ENCODE measurements at regions not wholly inside any gene's neighbourhood (a gene's known extent, or its start where the extent isn't known, plus 50 kb on each side); places are given as distances from the start of the nearest gene placed in this dataset.
A peak's percentile ranks its signal among the peaks of the same experiment; 100 is the strongest.
"Not testable (repeated sequence)": the region's sequence is repeated elsewhere in the genome, so short reads cannot be mapped to it uniquely, and the experiment has no call there.

DNA sequence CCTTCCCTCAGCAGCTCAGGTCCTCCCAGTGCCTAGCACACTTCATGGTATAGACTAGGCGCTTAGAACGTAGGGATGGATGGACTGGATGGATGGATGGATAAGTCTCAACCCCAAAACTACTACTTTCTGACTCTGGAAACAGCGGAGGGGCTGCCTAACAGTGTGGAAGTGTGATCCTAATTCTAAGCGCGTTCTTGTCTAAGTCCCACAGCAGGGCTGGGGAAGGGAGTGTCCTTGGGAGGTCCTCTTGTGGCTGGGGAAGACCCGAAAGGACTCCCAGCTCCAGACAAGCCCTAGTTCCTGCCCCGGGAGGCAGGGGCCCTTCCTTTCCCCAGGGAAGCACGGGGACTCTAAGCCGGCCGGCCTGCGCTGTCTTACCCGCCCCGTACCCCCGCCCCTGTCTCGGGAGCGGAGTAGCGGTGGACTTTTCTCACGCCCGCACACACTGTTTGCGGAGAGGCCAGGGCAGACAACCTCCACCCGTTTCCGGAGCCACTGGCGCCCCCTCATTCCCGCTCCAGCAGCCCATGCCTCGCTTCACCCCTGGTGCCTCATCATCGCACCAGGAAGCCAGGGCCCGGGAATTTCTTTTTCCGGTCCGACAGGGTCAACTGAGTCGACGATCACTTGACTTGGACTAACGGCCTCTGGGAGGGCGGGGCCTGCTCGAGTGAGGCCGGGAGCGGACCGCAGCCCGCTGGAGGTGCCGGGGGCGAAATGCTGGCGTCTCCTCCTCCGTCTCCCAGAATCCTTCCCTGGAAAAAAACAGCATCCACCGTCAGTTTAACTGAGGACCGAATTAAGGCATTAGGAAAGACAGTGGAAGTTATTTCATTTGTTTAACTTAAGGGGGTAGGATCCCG, 133.3 kb downstream of the TBC1D2B start:
- Mint-ChIP-seq H3K9me3 (no peaks in the 10 kb centered on the region), H3K27ac (peak overlapping the region in 1 of 2 donors; percentile 62), H3K36me3 (no peaks in the 10 kb centered on the region)
- DNase-seq (ENCODE audit: low spot score in 2 of 2) (peak in 1 of 2 donors; percentile 65), ATAC-seq (peak; percentile 59 to 89)

- H3K9me3 Mint-ChIP-seq, result no peaks in the 10 kb centered on the region
- ATAC-seq, result no peak
- DNase-seq (ENCODE audit: low spot score in 2 of 2), result no peak
These were observed 134.8 kb downstream of the TBC1D2B start for GRCh38 chr15:77942611-77943211.

DNA sequence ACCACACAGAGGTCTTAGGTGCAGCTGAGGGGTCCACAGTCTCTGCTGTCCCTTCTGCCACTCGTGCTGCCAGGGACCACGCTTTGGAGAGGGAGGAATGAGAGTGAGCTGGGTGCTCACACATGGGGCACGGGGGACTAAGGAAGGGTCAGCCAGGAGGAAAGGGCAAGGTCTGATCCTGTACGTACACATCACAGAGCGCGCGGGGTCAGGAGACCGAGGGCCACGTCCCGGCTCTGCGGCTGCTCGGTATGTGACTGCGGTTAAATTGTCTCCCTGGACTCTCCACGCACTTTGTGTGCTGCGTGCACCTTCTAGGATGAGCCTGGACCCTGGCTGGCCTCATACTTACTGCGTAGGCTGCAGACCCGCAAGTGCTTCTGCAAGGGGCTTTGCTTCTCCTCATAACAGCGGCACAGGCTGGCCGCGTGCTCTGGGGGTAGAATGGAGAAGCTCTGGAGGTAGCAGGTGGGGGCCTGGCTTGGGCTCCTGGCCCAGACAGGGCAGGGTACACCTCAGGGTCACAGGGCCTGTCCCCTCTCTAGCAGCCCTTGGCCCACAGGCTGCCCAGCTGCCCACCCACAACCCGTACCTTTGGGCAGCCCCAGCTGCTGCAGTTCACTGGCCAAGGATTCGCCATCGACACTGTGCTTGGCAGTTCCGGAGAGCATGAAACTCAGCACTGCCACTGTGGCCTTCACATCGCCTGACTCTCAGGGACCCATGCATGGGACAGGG, 136.3 kb downstream of the TBC1D2B start:
- ATAC-seq; DNase-seq (ENCODE audit: low spot score in 2 of 2); H3K9me3 Mint-ChIP-seq; H3K36me3 Mint-ChIP-seq; H3K27ac Mint-ChIP-seq: not testable (repeated sequence)

More at GRCh38 chr15:77942611-77943211, 134.8 kb downstream of the TBC1D2B start:
- Mint-ChIP-seq H3K36me3 (no peaks in the 10 kb centered on the region), H3K27ac (no peak overlapping the region)

- no peak for ATAC-seq
- Mint-ChIP-seq H3K9me3 (no peaks in the 10 kb centered on the region), H3K36me3 (no peaks in the 10 kb centered on the region), H3K27ac (no peak overlapping the region)
- no peak for DNase-seq (ENCODE audit: low spot score in 2 of 2)
These were observed 137.0 kb downstream of the TBC1D2B start for GRCh38 chr15:77940381-77940947.

GRCh38 chr15:77939851-77940250, 137.7 kb downstream of the TBC1D2B start:
- H3K36me3 Mint-ChIP-seq, result no peaks in the 10 kb centered on the region
- no peak overlapping the region for H3K27ac Mint-ChIP-seq
- no peaks in the 10 kb centered on the region for H3K9me3 Mint-ChIP-seq
- DNase-seq (ENCODE audit: low spot score in 2 of 2), result no peak
- ATAC-seq, result no peak

- ATAC-seq; H3K36me3 Mint-ChIP-seq; DNase-seq (ENCODE audit: low spot score in 2 of 2); H3K9me3 Mint-ChIP-seq; H3K27ac Mint-ChIP-seq: not testable (repeated sequence)
These were observed 138.5 kb downstream of the TBC1D2B start for GRCh38 chr15:77939026-77939425.

DNA sequence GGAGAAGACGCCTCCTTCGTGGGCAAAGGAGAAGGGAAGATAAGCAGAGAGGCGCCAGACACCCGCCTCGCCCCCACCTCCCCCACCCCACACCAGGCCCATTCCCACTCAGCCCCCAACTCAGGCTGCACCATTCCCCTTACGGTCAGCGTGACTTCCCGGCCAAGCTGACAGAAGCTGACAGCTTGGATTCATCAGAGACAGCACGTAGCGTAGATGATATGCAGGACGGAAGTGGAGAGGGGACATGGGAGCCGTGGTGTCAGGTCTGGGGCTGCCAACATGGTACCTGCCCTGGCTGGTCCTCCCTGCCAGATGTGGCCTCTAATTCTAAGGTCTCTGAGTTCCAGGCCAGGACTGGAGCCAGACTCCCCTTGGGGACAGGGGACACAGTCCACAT, 139.0 kb downstream of the TBC1D2B start:
- not testable (repeated sequence) for H3K36me3 Mint-ChIP-seq; H3K27ac Mint-ChIP-seq; DNase-seq (ENCODE audit: low spot score in 2 of 2); H3K9me3 Mint-ChIP-seq; ATAC-seq

DNA sequence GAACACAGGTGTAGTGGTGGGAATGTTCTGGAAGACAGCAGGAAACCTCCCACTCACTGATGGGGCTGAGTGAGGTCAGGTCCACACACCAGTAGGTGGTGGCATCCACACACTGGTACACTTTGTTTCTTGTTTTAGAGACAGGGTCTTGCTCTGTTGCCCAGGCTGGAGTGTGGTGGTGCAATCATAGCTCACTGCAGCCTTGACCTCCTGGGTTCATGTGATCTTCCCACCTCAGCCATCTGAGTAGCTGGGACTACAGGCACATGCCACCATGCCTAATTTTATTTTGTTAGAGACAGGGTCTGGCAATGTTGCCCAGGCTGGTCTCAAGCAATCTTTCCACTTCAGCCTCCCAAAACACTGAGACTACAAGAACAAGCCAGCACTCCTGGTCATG, 140.9 kb downstream of the TBC1D2B start:
- ATAC-seq, result not testable (repeated sequence)

GRCh38 chr15:77934516-77934915, 143.0 kb downstream of the TBC1D2B start:
- not testable (repeated sequence) for H3K27ac Mint-ChIP-seq; H3K9me3 Mint-ChIP-seq; ATAC-seq; H3K36me3 Mint-ChIP-seq; DNase-seq (ENCODE audit: low spot score in 2 of 2)

More for the DNA sequence above, 140.9 kb downstream of the TBC1D2B start:
- not testable (repeated sequence) for H3K36me3 Mint-ChIP-seq; H3K27ac Mint-ChIP-seq; H3K9me3 Mint-ChIP-seq; DNase-seq (ENCODE audit: low spot score in 2 of 2)

- not testable (repeated sequence) for H3K27ac Mint-ChIP-seq; H3K9me3 Mint-ChIP-seq; H3K36me3 Mint-ChIP-seq; ATAC-seq; DNase-seq (ENCODE audit: low spot score in 2 of 2)
These were observed 146.6 kb downstream of the TBC1D2B start for GRCh38 chr15:77930907-77931306.

- H3K27ac Mint-ChIP-seq; DNase-seq (ENCODE audit: low spot score in 2 of 2); H3K9me3 Mint-ChIP-seq; H3K36me3 Mint-ChIP-seq; ATAC-seq: not testable (repeated sequence)
These were observed 147.0 kb downstream of the TBC1D2B start for GRCh38 chr15:77930490-77930889.

DNA sequence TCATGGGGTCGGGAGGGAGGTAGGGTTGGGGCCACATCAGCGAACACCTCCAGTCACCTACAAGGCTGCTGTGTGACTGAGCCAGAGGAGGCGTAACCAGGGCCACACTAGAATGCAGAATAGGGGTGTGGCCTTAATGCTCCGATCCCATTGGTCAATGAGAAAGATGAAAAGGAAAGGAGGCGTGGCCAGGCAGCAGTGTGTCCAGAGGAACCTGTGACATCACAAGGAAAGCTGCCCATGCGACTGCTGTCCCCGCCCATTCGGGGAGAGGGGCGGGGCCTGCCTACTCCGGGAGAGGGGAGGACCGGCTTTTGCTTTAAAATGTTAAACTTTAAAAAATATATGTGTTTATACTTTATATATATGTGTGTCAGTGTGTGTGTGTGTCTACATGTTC, 150.7 kb downstream of the TBC1D2B start:
- ATAC-seq; H3K9me3 Mint-ChIP-seq; H3K36me3 Mint-ChIP-seq; DNase-seq (ENCODE audit: low spot score in 2 of 2); H3K27ac Mint-ChIP-seq: not testable (repeated sequence)

DNA sequence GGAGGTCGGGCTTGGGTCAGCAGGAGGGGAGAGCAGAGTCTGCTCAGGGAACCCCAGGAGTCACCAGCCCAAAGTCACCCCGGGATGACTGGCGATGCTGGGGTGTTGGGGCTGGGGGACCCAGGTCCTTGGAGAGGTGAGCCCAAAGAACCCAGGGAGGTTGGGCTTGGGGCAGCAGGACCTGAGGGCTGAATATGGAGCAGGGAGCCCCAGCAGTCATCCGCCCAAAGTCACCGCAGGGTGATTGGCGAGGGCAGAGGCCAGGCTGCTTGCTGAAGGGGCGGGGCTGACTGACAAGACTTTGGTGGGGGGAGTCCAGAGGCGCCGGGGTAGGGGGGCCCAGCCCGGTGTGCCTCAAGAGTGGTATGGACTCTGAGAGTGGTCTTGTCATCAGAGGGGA, 151.2 kb downstream of the TBC1D2B start:
- not testable (repeated sequence) for ATAC-seq; H3K27ac Mint-ChIP-seq; H3K9me3 Mint-ChIP-seq; H3K36me3 Mint-ChIP-seq; DNase-seq (ENCODE audit: low spot score in 2 of 2)

- ATAC-seq, H3K9me3 Mint-ChIP-seq, H3K36me3 Mint-ChIP-seq: not testable (repeated sequence)
These were observed 152.4 kb downstream of the TBC1D2B start for GRCh38 chr15:77925101-77925500.

DNA sequence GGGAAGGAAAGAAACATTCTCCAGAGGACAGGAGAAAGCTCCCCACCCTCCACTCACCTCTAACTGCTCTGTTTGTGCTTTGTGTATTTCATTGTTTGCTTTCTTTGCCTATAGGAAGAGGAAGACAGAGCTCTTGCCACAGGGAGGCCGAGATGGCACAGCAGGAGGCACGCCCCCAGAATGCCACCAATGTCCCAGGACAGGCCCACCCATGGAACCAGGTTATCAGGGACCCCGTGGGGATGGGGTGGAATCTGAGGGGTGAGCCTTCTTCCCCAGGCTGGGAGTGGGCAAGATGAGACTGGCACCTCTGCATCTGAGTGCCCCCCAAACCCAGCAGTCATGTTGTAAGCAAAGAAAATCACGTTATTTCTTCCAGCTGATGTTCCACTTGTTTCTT, 155.8 kb downstream of the TBC1D2B start:
- no peaks in the 10 kb centered on the region for H3K9me3 Mint-ChIP-seq
- peak overlapping the region in 1 of 2 donors; percentile 6 for H3K27ac Mint-ChIP-seq
- ATAC-seq, result no peak
- peak in 1 of 2 donors; percentile 30 for DNase-seq (ENCODE audit: low spot score in 2 of 2)
- no peaks in the 10 kb centered on the region for H3K36me3 Mint-ChIP-seq

More at GRCh38 chr15:77925101-77925500, 152.4 kb downstream of the TBC1D2B start:
- not testable (repeated sequence) for H3K27ac Mint-ChIP-seq; DNase-seq (ENCODE audit: low spot score in 2 of 2)

DNA sequence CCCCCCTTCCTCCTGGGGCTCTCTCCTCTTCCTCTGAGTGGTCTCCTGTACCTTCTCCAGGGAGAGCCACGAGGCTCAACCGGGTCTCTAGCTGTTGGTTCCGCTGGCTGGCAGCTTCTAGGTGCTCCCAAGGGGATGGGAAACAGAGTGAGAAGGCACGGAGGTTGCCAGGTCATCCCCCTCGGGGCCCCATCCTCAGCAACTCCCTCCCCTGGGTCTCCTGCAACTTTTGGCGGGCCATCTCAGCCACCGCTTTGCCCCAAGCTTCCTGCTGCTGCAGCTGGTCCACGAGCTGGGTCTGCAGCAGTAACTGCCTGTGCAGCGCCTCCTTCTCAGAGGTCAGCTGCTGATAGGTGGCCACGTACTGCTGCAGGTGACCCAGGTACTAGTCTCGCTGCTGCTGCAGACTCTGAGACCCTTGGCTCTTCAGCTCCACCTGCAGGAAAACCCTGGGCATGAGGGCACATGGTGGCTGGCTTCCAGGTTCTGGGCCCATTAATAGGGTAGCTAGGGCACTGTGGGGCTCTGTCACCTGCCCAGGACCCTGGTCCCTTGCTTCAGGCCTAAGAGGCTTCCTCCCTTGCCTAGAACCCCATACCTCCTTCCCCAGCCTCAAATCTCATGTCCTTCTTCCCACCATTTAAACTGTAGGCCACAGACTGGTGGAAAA, 160.4 kb downstream of the TBC1D2B start:
- not testable (repeated sequence) for ATAC-seq; DNase-seq (ENCODE audit: low spot score in 2 of 2); H3K9me3 Mint-ChIP-seq; H3K36me3 Mint-ChIP-seq; H3K27ac Mint-ChIP-seq

Measured in activated naive CD4-positive, alpha-beta T cell treated with anti-CD3 and anti-CD28 coated beads, Interleukin-2, amount 50 U/mL, for 72 hours (primary cell).